ENCODE measurements at regions not wholly inside any gene's neighbourhood (a gene's known extent, or its start where the extent isn't known, plus 50 kb on each side); places are given as distances from the start of the nearest gene placed in this dataset.

DNA sequence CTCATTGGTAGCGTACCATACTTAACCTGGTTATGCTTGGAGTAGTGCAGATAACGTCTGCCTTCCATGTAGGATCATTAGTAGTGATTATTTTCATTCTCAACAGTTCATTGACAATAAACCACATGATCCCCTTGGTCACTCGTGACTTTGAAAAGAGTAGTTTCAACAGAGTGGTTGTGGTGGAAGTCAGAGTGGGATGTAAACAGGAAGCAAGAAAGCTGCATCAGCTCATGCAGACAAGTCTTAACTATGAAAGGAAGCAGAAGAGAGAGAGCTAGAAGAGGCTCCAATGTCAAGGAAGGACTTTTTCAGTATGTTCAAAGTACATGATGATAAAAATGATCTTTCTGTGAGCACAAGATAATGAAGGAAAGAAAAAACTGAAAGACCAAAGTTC lies 287.4 kb downstream of the MBD2 start:
- H3K79me2 ChIP-seq (ENCODE audit: control insufficient read depth, insufficient read depth, low read length), result no peaks in the 10 kb centered on the region
- no peaks in the 10 kb centered on the region for H3K27me3 Mint-ChIP-seq
- no peaks in the 10 kb centered on the region for H3K36me3 ChIP-seq (replicated peaks in 1 of 2; ENCODE audit: control extremely low read depth in 1 of 2, control insufficient read depth in 1 of 2, extremely low read depth in 1 of 2, insufficient read depth in 2 of 2, low read length in 1 of 2)
- no CpG with 5 or more reads among the region's 3 CpGs for WGBS (ENCODE audit: insufficient coverage)
- no peak overlapping the region for H3K4me3 Mint-ChIP-seq
- H3K27me3 ChIP-seq (replicated peaks in 1 of 4; ENCODE audit: control extremely low read depth in 1 of 4, control insufficient read depth in 3 of 4, insufficient read depth in 4 of 4, low read length in 3 of 4), result no peaks in the 10 kb centered on the region
- no peaks in the 10 kb centered on the region for H3K4me1 Mint-ChIP-seq
- no peak for ATAC-seq (ENCODE audit: low read depth)
- DNase-seq, result no peak
- H3K4me1 ChIP-seq (ENCODE audit: control insufficient read depth in 2 of 2, insufficient read depth in 2 of 2, low read length in 2 of 2), result no peaks in the 10 kb centered on the region
- no peak overlapping the region for H2AFZ ChIP-seq (ENCODE audit: insufficient read depth, low read depth, low read length, poor library complexity, severe bottlenecking)
- H3K4me3 ChIP-seq (ENCODE audit: control extremely low read depth in 1 of 5, extremely low read depth in 1 of 5, insufficient read depth in 1 of 5, low read depth in 2 of 5, low read length in 4 of 5), result no peak overlapping the region
- intact Hi-C loops (cut with micrococcal nuclease), result no loop called here
- CTCF ChIA-PET, result no interaction called here
- H3K9me3 ChIP-seq (ENCODE audit: control extremely low read depth in 1 of 3, control insufficient read depth in 2 of 3, insufficient read depth in 1 of 3, low read length in 2 of 3), result peaks cover 0 to 2% (median 0%) of the 10 kb centered on the region in 3 donors
- H3K9me3 Mint-ChIP-seq (ENCODE audit: insufficient read depth), result no peaks in the 10 kb centered on the region
- POLR2A ChIA-PET, result no interaction called here
- H3K27ac ChIP-seq (ENCODE audit: low read length in 2 of 2), result no peak overlapping the region
- no peak overlapping the region for H3K9ac ChIP-seq (ENCODE audit: low read length)
- no peaks in the 10 kb centered on the region for H4K20me1 ChIP-seq (ENCODE audit: control insufficient read depth, insufficient read depth, low read length, poor library complexity, severe bottlenecking)
- no peak overlapping the region for H3K4me2 ChIP-seq (replicated peaks; ENCODE audit: low read depth, low read length, poor library complexity, severe bottlenecking)
- TF ChIP-seq, protein P1, sequence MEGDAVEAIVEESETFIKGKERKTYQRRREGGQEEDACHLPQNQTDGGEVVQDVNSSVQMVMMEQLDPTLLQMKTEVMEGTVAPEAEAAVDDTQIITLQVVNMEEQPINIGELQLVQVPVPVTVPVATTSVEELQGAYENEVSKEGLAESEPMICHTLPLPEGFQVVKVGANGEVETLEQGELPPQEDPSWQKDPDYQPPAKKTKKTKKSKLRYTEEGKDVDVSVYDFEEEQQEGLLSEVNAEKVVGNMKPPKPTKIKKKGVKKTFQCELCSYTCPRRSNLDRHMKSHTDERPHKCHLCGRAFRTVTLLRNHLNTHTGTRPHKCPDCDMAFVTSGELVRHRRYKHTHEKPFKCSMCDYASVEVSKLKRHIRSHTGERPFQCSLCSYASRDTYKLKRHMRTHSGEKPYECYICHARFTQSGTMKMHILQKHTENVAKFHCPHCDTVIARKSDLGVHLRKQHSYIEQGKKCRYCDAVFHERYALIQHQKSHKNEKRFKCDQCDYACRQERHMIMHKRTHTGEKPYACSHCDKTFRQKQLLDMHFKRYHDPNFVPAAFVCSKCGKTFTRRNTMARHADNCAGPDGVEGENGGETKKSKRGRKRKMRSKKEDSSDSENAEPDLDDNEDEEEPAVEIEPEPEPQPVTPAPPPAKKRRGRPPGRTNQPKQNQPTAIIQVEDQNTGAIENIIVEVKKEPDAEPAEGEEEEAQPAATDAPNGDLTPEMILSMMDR (IDR thresholded peaks at IDR 0.05), result no peak
- TF ChIP-seq EZH2 (IDR thresholded peaks at IDR 0.05; ENCODE audit: borderline replicate concordance, insufficient read depth, low read depth, low read length, poor library complexity, severe bottlenecking), result no peak
- H3K27ac Mint-ChIP-seq, result no peak overlapping the region

- ChIA-PET CTCF (no interaction called here), POLR2A (no interaction called here)
- no peaks in the 10 kb centered on the region for H3K27me3 ChIP-seq (replicated peaks in 1 of 4; ENCODE audit: control extremely low read depth in 1 of 4, control insufficient read depth in 3 of 4, insufficient read depth in 4 of 4, low read length in 3 of 4)
- H3K4me2 ChIP-seq (replicated peaks; ENCODE audit: low read depth, low read length, poor library complexity, severe bottlenecking), result no peak overlapping the region
- H3K79me2 ChIP-seq (ENCODE audit: control insufficient read depth, insufficient read depth, low read length), result no peaks in the 10 kb centered on the region
- H3K4me1 Mint-ChIP-seq, result no peaks in the 10 kb centered on the region
- H3K36me3 ChIP-seq (replicated peaks in 1 of 2; ENCODE audit: control extremely low read depth in 1 of 2, control insufficient read depth in 1 of 2, extremely low read depth in 1 of 2, insufficient read depth in 2 of 2, low read length in 1 of 2), result no peaks in the 10 kb centered on the region
- no peak overlapping the region for H3K4me3 ChIP-seq (ENCODE audit: control extremely low read depth in 1 of 5, extremely low read depth in 1 of 5, insufficient read depth in 1 of 5, low read depth in 2 of 5, low read length in 4 of 5)
- no peaks in the 10 kb centered on the region for H3K4me1 ChIP-seq (ENCODE audit: control insufficient read depth in 2 of 2, insufficient read depth in 2 of 2, low read length in 2 of 2)
- H3K9me3 Mint-ChIP-seq (ENCODE audit: insufficient read depth), result no peaks in the 10 kb centered on the region
- H3K27me3 Mint-ChIP-seq, result peaks cover 3% of the 10 kb centered on the region
- no peak overlapping the region for H3K4me3 Mint-ChIP-seq
- intact Hi-C loops (cut with micrococcal nuclease), result no loop called here
- ATAC-seq (ENCODE audit: low read depth) (no peak), DNase-seq (no peak)
- no peak overlapping the region for H3K27ac Mint-ChIP-seq
- H3K27ac ChIP-seq (ENCODE audit: low read length in 2 of 2), result no peak overlapping the region
- no peaks in the 10 kb centered on the region for H4K20me1 ChIP-seq (ENCODE audit: control insufficient read depth, insufficient read depth, low read length, poor library complexity, severe bottlenecking)
- H3K9ac ChIP-seq (ENCODE audit: low read length), result no peak overlapping the region
- no peaks in the 10 kb centered on the region for H3K9me3 ChIP-seq (ENCODE audit: control extremely low read depth in 1 of 3, control insufficient read depth in 2 of 3, insufficient read depth in 1 of 3, low read length in 2 of 3)
- no peak overlapping the region for H2AFZ ChIP-seq (ENCODE audit: insufficient read depth, low read depth, low read length, poor library complexity, severe bottlenecking)
- no peak for TF ChIP-seq EZH2 (IDR thresholded peaks at IDR 0.05; ENCODE audit: borderline replicate concordance, insufficient read depth, low read depth, low read length, poor library complexity, severe bottlenecking)
- TF ChIP-seq, protein P1 (IDR thresholded peaks at IDR 0.05), result no peak
- WGBS (ENCODE audit: insufficient coverage), result no CpG with 5 or more reads among the region's 2 CpGs
Measured at GRCh38 chr18:53935803-53936202, 288.7 kb downstream of the MBD2 start.

Data from B cell (primary cell).